A204.1 (cell line): ENCODE measurements at regions not wholly inside any gene's neighbourhood (a gene's known extent, or its start where the extent isn't known, plus 50 kb on each side); places are given as distances from the start of the nearest gene placed in this dataset.

Experiments used
- FAIRE-seq: peaks from 2 replicates; lab custom pipeline; 2012; peaks lifted over from hg19 to GRCh38; lab: Jason Lieb, UNC

GRCh38 chr6:104573350-104573749, 286.4 kb downstream of the HACE1 start:
- no peak for FAIRE-seq

- no peak for FAIRE-seq
These were observed 286.8 kb downstream of the HACE1 start for GRCh38 chr6:104572901-104573300.

GRCh38 chr6:104566411-104566810, 293.3 kb downstream of the HACE1 start:
- FAIRE-seq, result no peak

- no peak for FAIRE-seq
These were observed 296.4 kb downstream of the HACE1 start for GRCh38 chr6:104563306-104563705.

GRCh38 chr6:104559435-104560202, 300.1 kb downstream of the HACE1 start:
- FAIRE-seq, result no peak

- no peak for FAIRE-seq
These were observed 301.0 kb downstream of the HACE1 start for GRCh38 chr6:104558746-104559145.

- no peak for FAIRE-seq
These were observed 311.4 kb downstream of the HACE1 start for GRCh38 chr6:104548297-104548696.

GRCh38 chr6:104541411-104541810, 318.3 kb downstream of the HACE1 start:
- no peak for FAIRE-seq

- no peak for FAIRE-seq
These were observed 319.0 kb downstream of the HACE1 start for GRCh38 chr6:104540743-104541142.

- FAIRE-seq, result no peak
These were observed 320.5 kb downstream of the HACE1 start for GRCh38 chr6:104539173-104539572.

- no peak for FAIRE-seq
These were observed 321.8 kb downstream of the HACE1 start for GRCh38 chr6:104537872-104538271.

- no peak for FAIRE-seq
These were observed 322.5 kb downstream of the HACE1 start for GRCh38 chr6:104537180-104537579.

- no peak for FAIRE-seq
These were observed 327.3 kb downstream of the HACE1 start for GRCh38 chr6:104532462-104532861.

- no peak for FAIRE-seq
These were observed 328.1 kb downstream of the HACE1 start for GRCh38 chr6:104531646-104532045.

- no peak for FAIRE-seq
These were observed 331.8 kb downstream of the HACE1 start for GRCh38 chr6:104527761-104528415.

- no peak for FAIRE-seq
These were observed 332.4 kb downstream of the HACE1 start for GRCh38 chr6:104527311-104527710.

- FAIRE-seq, result no peak
These were observed 333.3 kb downstream of the HACE1 start for GRCh38 chr6:104526376-104526775.

- peak; percentile 32 for FAIRE-seq
These were observed 333.9 kb downstream of the HACE1 start for GRCh38 chr6:104525677-104526322.

GRCh38 chr6:104522533-104522932, 337.2 kb downstream of the HACE1 start:
- FAIRE-seq, result no peak

GRCh38 chr6:104521176-104521575, 338.5 kb downstream of the HACE1 start:
- no peak for FAIRE-seq

- no peak for FAIRE-seq
These were observed 340.2 kb downstream of the HACE1 start for GRCh38 chr6:104519566-104519965.

GRCh38 chr6:104509355-104509754, 350.4 kb downstream of the HACE1 start:
- no peak for FAIRE-seq

- no peak for FAIRE-seq
These were observed 353.3 kb downstream of the HACE1 start for GRCh38 chr6:104506429-104506828.
